Tibial artery (tissue), 4 donors: ENCODE measurements at regions not wholly inside any gene's neighbourhood (a gene's known extent, or its start where the extent isn't known, plus 50 kb on each side); places are given as distances from the start of the nearest gene placed in this dataset.

ENCODE experiments used
- DNase-seq, 2 donors: peaks; one replicate each; pipeline ENCODE4 v3.0.0-alpha.2; 2019
- H3K27ac ChIP-seq, 2 donors: fragments of 200-600 bp; sonication (generic) in 1 of 2; 1 replicate in 1 of 2; 2 replicates in 1 of 2; pipeline ENCODE4 v1.5.1; 2018 to 2019; ENCODE audit warnings: mild to moderate bottlenecking in 1 of 2
- H3K27me3 ChIP-seq, 2 donors: fragments of 200-600 bp; sonication (generic) in 1 of 2; one replicate each; pipeline versions ENCODE4 v1.5.1 to v1.6.0; 2016 to 2019
- H3K36me3 ChIP-seq, 3 donors: fragments of 200-600 bp; sonication (generic) in 2 of 3; one replicate each; pipeline ENCODE4 v1.5.1; 2016 to 2019; ENCODE audit warnings: mild to moderate bottlenecking in 2 of 3
- H3K4me1 ChIP-seq, 4 donors: fragments of 200-600 bp; sonication (generic) in 2 of 4; 1 replicate in 3 of 4; 2 replicates in 1 of 4; pipeline ENCODE4 v1.5.1; 2016 to 2019
- H3K4me3 ChIP-seq, 2 donors: fragments of 200-600 bp; sonication (generic) in 1 of 2; 1 replicate in 1 of 2; 2 replicates in 1 of 2; pipeline ENCODE4 v1.5.1; 2018 to 2019; ENCODE audit warnings: mild to moderate bottlenecking in 2 of 2
- H3K9me3 ChIP-seq, 3 donors: fragments of 200-600 bp; sonication (generic) in 1 of 3; one replicate each; pipeline ENCODE4 v1.5.1; 2016 to 2019
- CTCF ChIP-seq, 2 experiments: fragments of 200-600 bp in 1 of 2; fragments of 450-650 bp in 1 of 2; IDR thresholded peaks; one replicate each; pipeline ENCODE4 v1.5.1; 2017 to 2019; ENCODE audit warnings: antibody characterized with exemption in 2 of 2, mild to moderate bottlenecking in 1 of 2, moderate library complexity in 1 of 2
- intact Hi-C: fragments of 100-400 bp; cut with DNase I; formaldehyde crosslinking; loops from one replicate; pipeline ENCODE4 v1.15.0; 2023; ENCODE audit warnings: low total_unique reads

- no peaks in the 10 kb centered on the region for H3K27me3 ChIP-seq
- TF ChIP-seq CTCF (IDR thresholded peaks at IDR 0.05), result no peak
- no peak overlapping the region for H3K4me3 ChIP-seq
- intact Hi-C loops, result no loop called here
- no peaks in the 10 kb centered on the region for H3K9me3 ChIP-seq
- H3K27ac ChIP-seq, result no peak overlapping the region
- H3K36me3 ChIP-seq, result no peaks in the 10 kb centered on the region
- DNase-seq, result no peak
- H3K4me1 ChIP-seq, result no peaks in the 10 kb centered on the region
Observed at GRCh38 chr5:26674846-26675245, 363.5 kb downstream of the CDH9 start.

GRCh38 chr5:26669523-26669922 lies 368.9 kb downstream of the CDH9 start:
- intact Hi-C loops, result no loop called here
- Histone ChIP-seq H3K27me3 (no peaks in the 10 kb centered on the region), H3K4me1 (no peaks in the 10 kb centered on the region), H3K27ac (no peak overlapping the region), H3K36me3 (no peaks in the 10 kb centered on the region), H3K9me3 (no peaks in the 10 kb centered on the region), H3K4me3 (no peak overlapping the region)
- no peak for TF ChIP-seq CTCF (IDR thresholded peaks at IDR 0.05)
- no peak for DNase-seq

- Histone ChIP-seq H3K27me3 (no peaks in the 10 kb centered on the region), H3K4me1 (no peaks in the 10 kb centered on the region), H3K27ac (no peak overlapping the region), H3K9me3 (no peaks in the 10 kb centered on the region), H3K4me3 (no peak overlapping the region), H3K36me3 (no peaks in the 10 kb centered on the region)
- intact Hi-C loops, result no loop called here
- DNase-seq, result no peak
- no peak for TF ChIP-seq CTCF (IDR thresholded peaks at IDR 0.05)
Observed at GRCh38 chr5:26669031-26669430, 369.4 kb downstream of the CDH9 start.

- no peak for DNase-seq
- TF ChIP-seq CTCF (IDR thresholded peaks at IDR 0.05), result no peak
- no peaks in the 10 kb centered on the region for H3K9me3 ChIP-seq
- no peaks in the 10 kb centered on the region for H3K4me1 ChIP-seq
- H3K27ac ChIP-seq, result no peak overlapping the region
- H3K27me3 ChIP-seq, result no peaks in the 10 kb centered on the region
- no peaks in the 10 kb centered on the region for H3K36me3 ChIP-seq
- no peak overlapping the region for H3K4me3 ChIP-seq
- intact Hi-C loops, result no loop called here
Observed at GRCh38 chr5:26666371-26666770, 372.0 kb downstream of the CDH9 start.

GRCh38 chr5:26663500-26663899 lies 374.9 kb downstream of the CDH9 start:
- TF ChIP-seq CTCF (IDR thresholded peaks at IDR 0.05), result no peak
- no peaks in the 10 kb centered on the region for H3K4me1 ChIP-seq
- H3K27ac ChIP-seq, result no peak overlapping the region
- no peak overlapping the region for H3K4me3 ChIP-seq
- no peak for DNase-seq
- H3K9me3 ChIP-seq, result peaks cover 0 to 6% (median 0%) of the 10 kb centered on the region in 3 donors
- no peaks in the 10 kb centered on the region for H3K36me3 ChIP-seq
- H3K27me3 ChIP-seq, result no peaks in the 10 kb centered on the region
- intact Hi-C loops, result no loop called here

GRCh38 chr5:26662806-26663360 lies 375.5 kb downstream of the CDH9 start:
- intact Hi-C loops, result no loop called here
- Histone ChIP-seq H3K9me3 (peaks cover 0 to 6% (median 0%) of the 10 kb centered on the region in 3 donors), H3K4me3 (no peak overlapping the region), H3K4me1 (no peaks in the 10 kb centered on the region), H3K36me3 (no peaks in the 10 kb centered on the region), H3K27me3 (no peaks in the 10 kb centered on the region), H3K27ac (no peak overlapping the region)
- TF ChIP-seq CTCF (IDR thresholded peaks at IDR 0.05), result no peak
- no peak for DNase-seq
